ENCODE measurements at regions not wholly inside any gene's neighbourhood (a gene's known extent, or its start where the extent isn't known, plus 50 kb on each side); places are given as distances from the start of the nearest gene placed in this dataset.

GRCh38 chr18:31246460-31246859 lies 71.5 kb upstream of the DSG1 start:
- ChIA-PET CTCF (interaction anchor here (1.2 kb wide), 1 partner anchor 22 kb away, joined by 3 read pairs; no protein-coding TSS in a partner anchor), POLR2A (no interaction called here)
- H3K4me3 ChIP-seq (ENCODE audit: low read length) = no peak overlapping the region
- no peaks in the 10 kb centered on the region for H3K4me1 ChIP-seq (ENCODE audit: control insufficient read depth in 2 of 2, insufficient read depth in 2 of 2, low read length in 2 of 2)
- DNase-seq (no peak), ATAC-seq (no peak)
- H3K36me3 ChIP-seq (ENCODE audit: control insufficient read depth in 2 of 3, insufficient read depth in 3 of 3, low read length in 3 of 3) = no peaks in the 10 kb centered on the region
- H3K27ac ChIP-seq (ENCODE audit: low read depth, low read length) = no peak overlapping the region
- intact Hi-C loops (cut with micrococcal nuclease) = no loop called here
- Mint-ChIP-seq H3K36me3 (no peaks in the 10 kb centered on the region), H3K4me1 (no peaks in the 10 kb centered on the region), H3K27me3 (no peaks in the 10 kb centered on the region), H3K9me3 (peaks cover 0 to 5% (median 1%) of the 10 kb centered on the region in 11 donors), H3K4me3 (no peak overlapping the region), H3K27ac (no peak overlapping the region)
- no peaks in the 10 kb centered on the region for H3K9me3 ChIP-seq (ENCODE audit: control insufficient read depth in 2 of 3, low read length in 3 of 3)
- no peaks in the 10 kb centered on the region for H3K27me3 ChIP-seq (ENCODE audit: control insufficient read depth in 2 of 2, insufficient read depth in 2 of 2, low read length in 2 of 2)

DNA sequence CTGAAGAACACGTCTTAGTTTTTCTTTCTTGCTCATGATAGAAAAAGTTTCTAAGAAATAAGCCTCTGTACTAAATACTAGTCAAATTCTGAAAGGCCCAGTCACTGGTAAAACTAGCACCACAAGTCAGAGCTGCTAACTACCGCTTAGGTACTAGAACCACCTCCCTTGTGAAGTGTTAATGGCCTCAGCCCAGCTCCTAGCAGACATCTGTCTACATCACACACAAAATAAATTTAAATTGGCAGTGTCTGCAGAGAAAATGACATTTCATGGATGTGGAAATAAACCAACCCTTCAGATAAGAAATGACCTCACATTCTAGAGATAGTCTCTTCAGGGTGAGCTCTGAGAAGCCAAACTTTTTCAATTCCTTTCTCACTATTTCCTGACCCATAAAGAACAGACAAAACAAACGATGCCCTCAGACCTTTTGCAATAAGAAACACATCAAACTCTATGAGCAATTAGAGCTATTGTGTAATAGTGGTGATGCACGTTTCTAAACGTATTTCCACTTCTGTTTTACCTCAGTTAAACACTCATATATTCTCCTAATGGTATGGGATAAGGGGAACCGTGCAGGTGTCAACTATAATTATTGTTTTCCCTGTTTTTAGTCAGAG lies 70.3 kb upstream of the DSG1 start:
- ChIA-PET POLR2A (no interaction called here), CTCF (no interaction called here)
- Mint-ChIP-seq H3K4me1 (no peaks in the 10 kb centered on the region), H3K27me3 (no peaks in the 10 kb centered on the region), H3K36me3 (no peaks in the 10 kb centered on the region), H3K27ac (no peak overlapping the region), H3K9me3 (peaks cover 0 to 7% (median 0%) of the 10 kb centered on the region in 11 donors), H3K4me3 (no peak overlapping the region)
- Histone ChIP-seq H3K9me3 (ENCODE audit: control insufficient read depth in 2 of 3, low read length in 3 of 3) (no peaks in the 10 kb centered on the region), H3K27me3 (ENCODE audit: control insufficient read depth in 2 of 2, insufficient read depth in 2 of 2, low read length in 2 of 2) (no peaks in the 10 kb centered on the region), H3K36me3 (ENCODE audit: control insufficient read depth in 2 of 3, insufficient read depth in 3 of 3, low read length in 3 of 3) (no peaks in the 10 kb centered on the region), H3K4me1 (ENCODE audit: control insufficient read depth in 2 of 2, insufficient read depth in 2 of 2, low read length in 2 of 2) (no peaks in the 10 kb centered on the region), H3K4me3 (ENCODE audit: low read length) (no peak overlapping the region), H3K27ac (ENCODE audit: low read depth, low read length) (no peak overlapping the region)
- ATAC-seq (peak; percentile 16), DNase-seq (no peak)
- intact Hi-C loops (cut with micrococcal nuclease) = no loop called here

GRCh38 chr18:31248783-31249521 lies 69.0 kb upstream of the DSG1 start:
- H3K27ac ChIP-seq (ENCODE audit: low read depth, low read length) = no peak overlapping the region
- Mint-ChIP-seq H3K27ac (no peak overlapping the region), H3K9me3 (peaks cover 0 to 11% (median 1%) of the 10 kb centered on the region in 11 donors), H3K36me3 (no peaks in the 10 kb centered on the region), H3K4me1 (no peaks in the 10 kb centered on the region), H3K4me3 (no peak overlapping the region), H3K27me3 (no peaks in the 10 kb centered on the region)
- ATAC-seq (no peak), DNase-seq (no peak)
- H3K27me3 ChIP-seq (ENCODE audit: control insufficient read depth in 2 of 2, insufficient read depth in 2 of 2, low read length in 2 of 2) = no peaks in the 10 kb centered on the region
- H3K9me3 ChIP-seq (ENCODE audit: control insufficient read depth in 2 of 3, low read length in 3 of 3) = no peaks in the 10 kb centered on the region
- H3K4me3 ChIP-seq (ENCODE audit: low read length) = no peak overlapping the region
- intact Hi-C loops (cut with micrococcal nuclease) = no loop called here
- ChIA-PET CTCF (no interaction called here), POLR2A (no interaction called here)
- no peaks in the 10 kb centered on the region for H3K36me3 ChIP-seq (ENCODE audit: control insufficient read depth in 2 of 3, insufficient read depth in 3 of 3, low read length in 3 of 3)
- no peaks in the 10 kb centered on the region for H3K4me1 ChIP-seq (ENCODE audit: control insufficient read depth in 2 of 2, insufficient read depth in 2 of 2, low read length in 2 of 2)

DNA sequence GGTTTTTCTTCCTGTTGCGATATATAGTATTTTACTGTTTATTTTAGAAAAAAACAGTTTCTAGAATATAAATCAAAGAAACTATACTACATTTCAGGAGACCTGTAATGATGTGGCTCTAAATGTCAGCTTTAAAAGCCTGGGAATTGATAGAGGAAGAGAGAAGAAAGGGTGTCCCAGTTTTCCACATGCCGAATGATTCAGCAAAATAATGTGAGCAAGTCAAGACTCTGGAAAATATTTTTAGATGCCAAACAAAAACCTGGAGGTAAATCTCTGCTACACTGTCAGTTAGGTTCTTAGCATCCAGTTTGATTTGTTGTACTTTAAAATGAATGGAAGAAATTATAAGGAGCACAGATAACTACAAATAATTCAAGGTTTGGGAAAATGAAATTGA lies 67.1 kb upstream of the DSG1 start:
- H3K27ac ChIP-seq (ENCODE audit: low read depth, low read length) = no peak overlapping the region
- CTCF ChIA-PET = no interaction called here
- no peaks in the 10 kb centered on the region for H3K36me3 ChIP-seq (ENCODE audit: control insufficient read depth in 2 of 3, insufficient read depth in 3 of 3, low read length in 3 of 3)
- Mint-ChIP-seq H3K9me3 (peaks cover 0 to 11% (median 0%) of the 10 kb centered on the region in 11 donors), H3K27me3 (no peaks in the 10 kb centered on the region), H3K27ac (no peak overlapping the region), H3K36me3 (no peaks in the 10 kb centered on the region), H3K4me3 (no peak overlapping the region), H3K4me1 (no peaks in the 10 kb centered on the region)
- DNase-seq (no peak), ATAC-seq (no peak)
- no peaks in the 10 kb centered on the region for H3K27me3 ChIP-seq (ENCODE audit: control insufficient read depth in 2 of 2, insufficient read depth in 2 of 2, low read length in 2 of 2)
- no peaks in the 10 kb centered on the region for H3K4me1 ChIP-seq (ENCODE audit: control insufficient read depth in 2 of 2, insufficient read depth in 2 of 2, low read length in 2 of 2)
- H3K9me3 ChIP-seq (ENCODE audit: control insufficient read depth in 2 of 3, low read length in 3 of 3) = no peaks in the 10 kb centered on the region
- POLR2A ChIA-PET = no interaction called here
- H3K4me3 ChIP-seq (ENCODE audit: low read length) = no peak overlapping the region
- intact Hi-C loops (cut with micrococcal nuclease) = no loop called here

DNA sequence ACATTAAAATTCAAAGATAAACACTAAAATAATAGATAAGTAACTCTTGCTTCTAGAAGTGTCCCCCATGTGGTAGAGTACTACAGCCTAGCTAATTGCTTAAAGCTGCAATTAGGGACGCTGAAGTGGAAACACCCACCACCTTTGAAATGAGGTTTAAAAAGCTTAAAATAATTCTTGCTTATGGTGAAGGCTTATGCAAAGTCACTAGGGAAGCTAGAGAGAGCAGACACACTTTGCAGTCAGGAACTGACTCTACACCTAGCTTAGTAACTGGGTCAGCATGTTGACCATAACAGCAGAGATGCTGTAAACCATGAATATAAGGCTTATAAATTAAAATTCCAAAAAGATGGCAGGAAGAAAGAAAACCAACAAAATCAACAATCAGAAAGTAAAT lies 65.4 kb upstream of the DSG1 start:
- no peaks in the 10 kb centered on the region for H3K4me1 Mint-ChIP-seq
- H3K27ac Mint-ChIP-seq = no peak overlapping the region
- H3K36me3 ChIP-seq (ENCODE audit: control insufficient read depth in 2 of 3, insufficient read depth in 3 of 3, low read length in 3 of 3) = no peaks in the 10 kb centered on the region
- H3K27me3 ChIP-seq (ENCODE audit: control insufficient read depth in 2 of 2, insufficient read depth in 2 of 2, low read length in 2 of 2) = no peaks in the 10 kb centered on the region
- no peaks in the 10 kb centered on the region for H3K27me3 Mint-ChIP-seq
- ATAC-seq (no peak), DNase-seq (no peak)
- no peak overlapping the region for H3K4me3 ChIP-seq (ENCODE audit: low read length)
- POLR2A ChIA-PET = no interaction called here
- no peak overlapping the region for H3K27ac ChIP-seq (ENCODE audit: low read depth, low read length)
- CTCF ChIA-PET = interaction anchor here (0.9 kb wide), 1 partner anchor 11 kb away, joined by 3 read pairs; no protein-coding TSS in a partner anchor
- no peak overlapping the region for H3K4me3 Mint-ChIP-seq
- peaks cover 0 to 11% (median 0%) of the 10 kb centered on the region in 11 donors for H3K9me3 Mint-ChIP-seq
- H3K9me3 ChIP-seq (ENCODE audit: control insufficient read depth in 2 of 3, low read length in 3 of 3) = no peaks in the 10 kb centered on the region
- no peaks in the 10 kb centered on the region for H3K36me3 Mint-ChIP-seq
- no peaks in the 10 kb centered on the region for H3K4me1 ChIP-seq (ENCODE audit: control insufficient read depth in 2 of 2, insufficient read depth in 2 of 2, low read length in 2 of 2)
- intact Hi-C loops (cut with micrococcal nuclease) = no loop called here

GRCh38 chr18:31255953-31256352 lies 62.0 kb upstream of the DSG1 start:
- peaks cover 0 to 9% (median 0%) of the 10 kb centered on the region in 11 donors for H3K9me3 Mint-ChIP-seq
- no peaks in the 10 kb centered on the region for H3K4me1 Mint-ChIP-seq
- ATAC-seq (no peak), DNase-seq (no peak)
- H3K4me3 Mint-ChIP-seq = no peak overlapping the region
- ChIA-PET CTCF (no interaction called here), POLR2A (no interaction called here)
- Histone ChIP-seq H3K27ac (ENCODE audit: low read depth, low read length) (no peak overlapping the region), H3K27me3 (ENCODE audit: control insufficient read depth in 2 of 2, insufficient read depth in 2 of 2, low read length in 2 of 2) (no peaks in the 10 kb centered on the region), H3K4me1 (ENCODE audit: control insufficient read depth in 2 of 2, insufficient read depth in 2 of 2, low read length in 2 of 2) (no peaks in the 10 kb centered on the region), H3K9me3 (ENCODE audit: control insufficient read depth in 2 of 3, low read length in 3 of 3) (no peaks in the 10 kb centered on the region), H3K4me3 (ENCODE audit: low read length) (no peak overlapping the region), H3K36me3 (ENCODE audit: control insufficient read depth in 2 of 3, insufficient read depth in 3 of 3, low read length in 3 of 3) (no peaks in the 10 kb centered on the region)
- H3K27me3 Mint-ChIP-seq = no peaks in the 10 kb centered on the region
- no peaks in the 10 kb centered on the region for H3K36me3 Mint-ChIP-seq
- intact Hi-C loops (cut with micrococcal nuclease) = no loop called here
- no peak overlapping the region for H3K27ac Mint-ChIP-seq

DNA sequence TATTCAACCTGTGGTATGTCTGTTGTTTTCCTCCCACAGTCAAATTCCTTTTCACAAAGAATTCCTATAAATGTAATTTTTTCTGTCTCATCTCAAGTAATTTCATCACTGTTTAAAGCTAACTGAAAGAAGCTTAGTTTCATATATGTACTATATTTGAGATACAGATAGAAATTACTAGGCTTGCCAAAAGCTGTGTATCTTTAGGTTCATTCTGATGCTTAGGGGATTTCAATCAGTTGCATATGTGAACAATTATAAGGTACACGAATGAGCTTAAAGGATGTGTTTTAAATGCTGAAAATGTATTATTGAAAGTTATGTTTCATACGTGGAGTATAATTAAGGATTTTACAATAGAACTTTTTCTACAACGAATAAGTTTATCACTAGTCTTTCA lies 59.2 kb upstream of the DSG1 start:
- Mint-ChIP-seq H3K36me3 (no peaks in the 10 kb centered on the region), H3K4me3 (no peak overlapping the region), H3K9me3 (peaks cover 0 to 12% (median 0%) of the 10 kb centered on the region in 11 donors), H3K27me3 (no peaks in the 10 kb centered on the region), H3K27ac (no peak overlapping the region), H3K4me1 (no peaks in the 10 kb centered on the region)
- intact Hi-C loops (cut with micrococcal nuclease) = no loop called here
- Histone ChIP-seq H3K27me3 (ENCODE audit: control insufficient read depth in 2 of 2, insufficient read depth in 2 of 2, low read length in 2 of 2) (no peaks in the 10 kb centered on the region), H3K4me1 (ENCODE audit: control insufficient read depth in 2 of 2, insufficient read depth in 2 of 2, low read length in 2 of 2) (no peaks in the 10 kb centered on the region), H3K36me3 (ENCODE audit: control insufficient read depth in 2 of 3, insufficient read depth in 3 of 3, low read length in 3 of 3) (no peaks in the 10 kb centered on the region), H3K4me3 (ENCODE audit: low read length) (no peak overlapping the region), H3K9me3 (ENCODE audit: control insufficient read depth in 2 of 3, low read length in 3 of 3) (no peaks in the 10 kb centered on the region), H3K27ac (ENCODE audit: low read depth, low read length) (no peak overlapping the region)
- CTCF ChIA-PET = no interaction called here
- POLR2A ChIA-PET = no interaction called here
- no peak for DNase-seq
- ATAC-seq = no peak

Measured in naive thymus-derived CD4-positive, alpha-beta T cell (primary cell).